ENCODE measurements at regions not wholly inside any gene's neighbourhood (a gene's known extent, or its start where the extent isn't known, plus 50 kb on each side); places are given as distances from the start of the nearest gene placed in this dataset.

DNA sequence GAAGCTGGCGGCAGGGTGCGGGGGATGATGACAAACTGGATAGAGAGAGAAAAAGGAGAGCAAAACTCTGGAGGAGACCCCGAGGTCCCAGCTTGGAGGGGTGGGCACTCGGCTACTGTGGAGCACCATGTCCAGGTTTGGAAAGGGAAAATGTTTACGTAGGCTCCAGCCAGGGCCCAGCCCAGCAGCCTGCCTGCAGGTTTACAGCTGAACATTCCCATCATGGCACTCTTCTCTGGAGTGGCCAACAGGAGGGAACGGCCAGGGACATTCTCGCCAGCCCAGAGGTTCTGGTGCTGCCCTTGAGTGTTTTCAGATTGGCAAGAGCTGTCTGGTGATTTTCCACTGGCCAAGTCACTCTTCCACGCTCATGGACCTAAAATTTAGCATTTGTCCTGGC lies 262.9 kb upstream of the TCF4 start:
- H2AFZ ChIP-seq (replicated peaks) = no peak overlapping the region
- no peak overlapping the region for H3K9ac ChIP-seq
- no peak overlapping the region for H3K4me3 Mint-ChIP-seq
- no peaks in the 10 kb centered on the region for H3K36me3 Mint-ChIP-seq
- H3K4me3 ChIP-seq = no peak overlapping the region
- no peaks in the 10 kb centered on the region for H3K79me2 ChIP-seq (ENCODE audit: low read depth)
- no peaks in the 10 kb centered on the region for H3F3A ChIP-seq (ENCODE audit: low read depth)
- no peak overlapping the region for H3K4me2 ChIP-seq
- DNase-seq (ENCODE audit: low spot score) = no peak
- no peaks in the 10 kb centered on the region for H3K9me3 ChIP-seq (ENCODE audit: low read depth)
- TF ChIP-seq EZH2phosphoT487 (IDR thresholded peaks at IDR 0.05) = no peak
- no peak for TF ChIP-seq CTCF (IDR thresholded peaks at IDR 0.05)
- H3K27me3 Mint-ChIP-seq (ENCODE audit: insufficient read depth, low read depth) = peaks cover 9% of the 10 kb centered on the region
- peaks cover 21% of the 10 kb centered on the region for H3K4me1 Mint-ChIP-seq
- no peaks in the 10 kb centered on the region for H4K20me1 ChIP-seq (ENCODE audit: low read depth)
- H3K36me3 ChIP-seq = no peaks in the 10 kb centered on the region
- no peaks in the 10 kb centered on the region for H3K4me1 ChIP-seq
- H3K9me3 Mint-ChIP-seq = no peaks in the 10 kb centered on the region
- no peak overlapping the region for H3K27ac ChIP-seq
- H3K27me3 ChIP-seq = no peaks in the 10 kb centered on the region
- peak overlapping the region; percentile 26 for H3K27ac Mint-ChIP-seq

DNA sequence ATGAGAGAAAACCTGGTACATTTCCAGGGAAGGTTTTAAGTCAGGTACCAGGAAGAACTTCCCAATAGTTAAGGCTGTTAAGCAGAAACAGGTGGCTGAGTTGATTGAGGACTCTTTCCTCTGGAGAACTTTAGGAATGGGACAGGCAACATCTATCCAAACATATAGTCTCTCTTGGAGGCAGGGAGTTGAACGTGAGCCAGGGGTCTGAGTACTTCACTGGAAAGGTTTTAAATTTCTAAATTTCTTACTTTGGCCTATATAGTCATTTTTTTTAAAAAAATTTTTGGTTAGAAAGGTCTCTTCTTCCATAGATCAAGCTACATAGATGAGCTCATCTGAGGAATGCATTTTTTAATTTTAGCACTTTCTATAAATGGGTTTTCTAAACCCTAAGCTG lies 261.4 kb upstream of the TCF4 start:
- no peak for TF ChIP-seq CTCF (IDR thresholded peaks at IDR 0.05)
- Mint-ChIP-seq H3K36me3 (no peaks in the 10 kb centered on the region), H3K27ac (no peak overlapping the region), H3K27me3 (ENCODE audit: insufficient read depth, low read depth) (peaks cover 9% of the 10 kb centered on the region), H3K4me1 (peaks cover 17% of the 10 kb centered on the region), H3K9me3 (no peaks in the 10 kb centered on the region), H3K4me3 (no peak overlapping the region)
- DNase-seq (ENCODE audit: low spot score) = no peak
- Histone ChIP-seq H3K27me3 (no peaks in the 10 kb centered on the region), H3K9me3 (ENCODE audit: low read depth) (no peaks in the 10 kb centered on the region), H4K20me1 (ENCODE audit: low read depth) (no peaks in the 10 kb centered on the region), H3K36me3 (no peaks in the 10 kb centered on the region), H3K79me2 (ENCODE audit: low read depth) (no peaks in the 10 kb centered on the region), H3K4me1 (peaks cover 3% of the 10 kb centered on the region), H2AFZ (replicated peaks) (no peak overlapping the region), H3K4me2 (no peak overlapping the region), H3K4me3 (no peak overlapping the region), H3K27ac (no peak overlapping the region), H3F3A (ENCODE audit: low read depth) (no peaks in the 10 kb centered on the region), H3K9ac (no peak overlapping the region)

- Histone ChIP-seq H3K27ac (no peak overlapping the region), H3K9ac (no peak overlapping the region), H4K20me1 (ENCODE audit: low read depth) (no peaks in the 10 kb centered on the region), H3K9me3 (ENCODE audit: low read depth) (no peaks in the 10 kb centered on the region), H3K4me3 (no peak overlapping the region), H2AFZ (replicated peaks) (no peak overlapping the region), H3K4me1 (peaks cover 3% of the 10 kb centered on the region), H3K36me3 (no peaks in the 10 kb centered on the region), H3K4me2 (no peak overlapping the region), H3K79me2 (ENCODE audit: low read depth) (no peaks in the 10 kb centered on the region), H3K27me3 (no peaks in the 10 kb centered on the region), H3F3A (ENCODE audit: low read depth) (no peaks in the 10 kb centered on the region)
- H3K4me3 Mint-ChIP-seq = no peak overlapping the region
- no peaks in the 10 kb centered on the region for H3K36me3 Mint-ChIP-seq
- no peaks in the 10 kb centered on the region for H3K9me3 Mint-ChIP-seq
- TF ChIP-seq EZH2phosphoT487 (IDR thresholded peaks at IDR 0.05) (no peak), EZH2 (IDR thresholded peaks at IDR 0.05) (no peak)
- H3K27me3 Mint-ChIP-seq (ENCODE audit: insufficient read depth, low read depth) = peaks cover 9% of the 10 kb centered on the region
- H3K27ac Mint-ChIP-seq = no peak overlapping the region
- peaks cover 18% of the 10 kb centered on the region for H3K4me1 Mint-ChIP-seq
- no peak for DNase-seq (ENCODE audit: low spot score)
These were observed 260.0 kb upstream of the TCF4 start for GRCh38 chr18:55847960-55848359.

- no peak for DNase-seq (ENCODE audit: low spot score)
- Histone ChIP-seq H3K9ac (no peak overlapping the region), H3K27ac (no peak overlapping the region), H2AFZ (replicated peaks) (no peak overlapping the region), H3K9me3 (ENCODE audit: low read depth) (no peaks in the 10 kb centered on the region), H3K79me2 (ENCODE audit: low read depth) (no peaks in the 10 kb centered on the region), H3K4me2 (no peak overlapping the region), H3F3A (ENCODE audit: low read depth) (no peaks in the 10 kb centered on the region), H4K20me1 (ENCODE audit: low read depth) (no peaks in the 10 kb centered on the region), H3K27me3 (no peaks in the 10 kb centered on the region), H3K4me3 (no peak overlapping the region), H3K36me3 (no peaks in the 10 kb centered on the region), H3K4me1 (peaks cover 3% of the 10 kb centered on the region)
- Mint-ChIP-seq H3K4me1 (peaks cover 12% of the 10 kb centered on the region), H3K27ac (no peak overlapping the region), H3K9me3 (peaks cover 10% of the 10 kb centered on the region), H3K36me3 (no peaks in the 10 kb centered on the region), H3K4me3 (no peak overlapping the region), H3K27me3 (ENCODE audit: insufficient read depth, low read depth) (peaks cover 2% of the 10 kb centered on the region)
- TF ChIP-seq EZH2phosphoT487 (IDR thresholded peaks at IDR 0.05) (no peak), CTCF (IDR thresholded peaks at IDR 0.05) (no peak), EZH2 (IDR thresholded peaks at IDR 0.05) (no peak)
These were observed 257.2 kb upstream of the TCF4 start for GRCh38 chr18:55845221-55845620.
